ENCODE measurements at regions not wholly inside any gene's neighbourhood (a gene's known extent, or its start where the extent isn't known, plus 50 kb on each side); places are given as distances from the start of the nearest gene placed in this dataset.

DNA sequence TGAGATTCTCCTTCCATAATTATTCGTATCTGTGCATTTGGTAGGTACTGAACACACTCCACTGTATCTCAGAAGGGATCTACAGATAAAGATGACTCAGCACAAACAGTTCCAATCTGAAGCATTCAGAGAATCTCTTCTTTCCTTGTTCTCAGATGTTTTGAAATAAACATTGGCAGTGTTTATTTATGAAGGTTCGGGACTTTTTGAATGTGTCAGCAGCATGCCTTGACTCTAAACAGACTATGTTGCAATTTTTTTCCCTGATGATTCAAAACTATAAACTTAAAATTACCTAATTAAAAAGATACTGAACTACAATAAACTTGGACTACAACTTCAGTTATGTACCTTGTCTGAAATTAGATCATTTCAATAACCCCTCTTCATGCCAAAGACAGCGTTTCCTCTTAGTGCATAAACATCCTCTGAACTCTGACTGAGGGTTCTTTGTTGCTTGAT is 612.9 kb upstream of the TBL1XR1 start:
- TF ChIP-seq CTCF (IDR thresholded peaks at IDR 0.05; ENCODE audit: low read depth, low read length), result no peak
- no peak overlapping the region for H3K4me3 ChIP-seq (ENCODE audit: low read depth, low read length)

GRCh38 chr3:177811112-177811511 is 613.8 kb upstream of the TBL1XR1 start:
- TF ChIP-seq CTCF (IDR thresholded peaks at IDR 0.05; ENCODE audit: low read depth, low read length), result no peak
- H3K4me3 ChIP-seq (ENCODE audit: low read depth, low read length), result no peak overlapping the region

GRCh38 chr3:177811835-177812234 is 614.6 kb upstream of the TBL1XR1 start:
- TF ChIP-seq CTCF (IDR thresholded peaks at IDR 0.05; ENCODE audit: low read depth, low read length), result no peak
- no peak overlapping the region for H3K4me3 ChIP-seq (ENCODE audit: low read depth, low read length)

DNA sequence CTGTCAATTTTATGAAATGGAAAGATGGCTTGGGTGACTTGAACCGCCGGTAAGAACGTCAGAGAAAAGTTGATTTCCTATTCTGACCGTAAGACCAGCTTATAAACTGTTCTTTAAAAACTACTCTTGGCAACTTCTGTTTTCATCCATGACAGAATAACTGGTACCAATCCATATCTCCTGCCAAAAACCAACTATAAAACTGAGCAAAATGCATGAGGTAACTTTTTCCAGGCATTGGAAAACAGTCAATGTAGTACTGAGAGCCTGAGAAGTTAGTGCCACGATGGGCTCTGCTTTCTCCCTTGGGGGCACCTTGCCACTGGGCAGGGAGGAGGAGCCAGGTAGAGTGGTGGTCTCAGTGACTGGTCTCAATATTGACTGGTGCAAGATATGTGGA is 615.2 kb upstream of the TBL1XR1 start:
- no peak for TF ChIP-seq CTCF (IDR thresholded peaks at IDR 0.05; ENCODE audit: low read depth, low read length)
- no peak overlapping the region for H3K4me3 ChIP-seq (ENCODE audit: low read depth, low read length)

DNA sequence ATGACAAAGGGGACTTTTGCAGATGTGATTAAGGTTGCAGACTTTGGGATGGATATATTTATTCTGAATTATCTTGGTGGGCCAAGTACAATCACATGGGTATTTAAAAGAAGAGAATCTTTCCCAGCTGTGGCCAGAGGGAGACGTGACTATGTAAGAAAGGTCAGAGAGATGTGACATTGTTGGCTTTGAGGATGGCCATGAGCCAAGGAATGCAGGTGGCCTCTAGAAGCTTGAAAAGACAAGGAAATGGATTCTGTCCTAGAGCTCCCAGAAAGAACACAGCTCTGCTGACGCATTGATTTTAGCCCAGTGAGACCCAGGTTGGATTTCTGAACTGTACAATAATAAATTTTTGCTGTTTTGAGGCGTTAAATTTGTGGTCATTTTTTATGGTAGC is 616.0 kb upstream of the TBL1XR1 start:
- H3K4me3 ChIP-seq (ENCODE audit: low read depth, low read length), result no peak overlapping the region
- TF ChIP-seq CTCF (IDR thresholded peaks at IDR 0.05; ENCODE audit: low read depth, low read length), result no peak

DNA sequence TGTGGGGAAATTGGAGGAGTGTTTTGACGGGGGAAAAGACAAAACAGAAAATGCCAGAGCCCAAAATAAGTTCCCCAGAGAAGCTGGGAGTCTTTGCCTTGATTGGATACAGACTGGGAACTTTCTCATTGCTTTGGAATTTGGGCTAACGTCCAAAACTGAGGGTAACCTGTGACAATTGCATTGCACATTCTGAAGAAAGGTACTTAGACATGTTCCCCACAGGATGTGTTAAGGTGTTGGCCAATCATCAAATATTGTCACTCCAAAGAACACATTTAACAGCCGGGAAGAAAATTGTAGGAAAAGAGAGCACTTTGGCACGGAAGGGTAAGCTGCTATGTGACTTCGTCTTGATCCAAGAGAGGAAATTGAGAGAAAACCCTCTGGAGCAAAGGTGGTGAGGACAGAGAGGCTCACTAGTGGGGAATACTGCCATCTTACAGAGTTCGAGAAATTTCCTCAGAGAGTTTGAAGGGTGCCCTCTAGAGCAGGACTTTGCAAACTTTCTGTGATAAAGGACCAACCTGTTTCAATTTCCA is 619.5 kb upstream of the TBL1XR1 start:
- no peak overlapping the region for H3K4me3 ChIP-seq (ENCODE audit: low read depth, low read length)
- no peak for TF ChIP-seq CTCF (IDR thresholded peaks at IDR 0.05; ENCODE audit: low read depth, low read length)

- H3K4me3 ChIP-seq (ENCODE audit: low read depth, low read length), result no peak overlapping the region
- TF ChIP-seq CTCF (IDR thresholded peaks at IDR 0.05; ENCODE audit: low read depth, low read length), result no peak
These were observed 620.5 kb upstream of the TBL1XR1 start for GRCh38 chr3:177817751-177818150.

Data from WI38 (cell line).